Fibroblast of skin of left quadriceps (primary cell): ENCODE measurements at regions not wholly inside any gene's neighbourhood (a gene's known extent, or its start where the extent isn't known, plus 50 kb on each side); places are given as distances from the start of the nearest gene placed in this dataset.

Source experiments
- DNase-seq, 2 experiments: peaks; one replicate each; pipeline ENCODE4 v3.0.0-alpha.2; 2013; ENCODE audit warnings: low read depth in 2 of 2

DNA sequence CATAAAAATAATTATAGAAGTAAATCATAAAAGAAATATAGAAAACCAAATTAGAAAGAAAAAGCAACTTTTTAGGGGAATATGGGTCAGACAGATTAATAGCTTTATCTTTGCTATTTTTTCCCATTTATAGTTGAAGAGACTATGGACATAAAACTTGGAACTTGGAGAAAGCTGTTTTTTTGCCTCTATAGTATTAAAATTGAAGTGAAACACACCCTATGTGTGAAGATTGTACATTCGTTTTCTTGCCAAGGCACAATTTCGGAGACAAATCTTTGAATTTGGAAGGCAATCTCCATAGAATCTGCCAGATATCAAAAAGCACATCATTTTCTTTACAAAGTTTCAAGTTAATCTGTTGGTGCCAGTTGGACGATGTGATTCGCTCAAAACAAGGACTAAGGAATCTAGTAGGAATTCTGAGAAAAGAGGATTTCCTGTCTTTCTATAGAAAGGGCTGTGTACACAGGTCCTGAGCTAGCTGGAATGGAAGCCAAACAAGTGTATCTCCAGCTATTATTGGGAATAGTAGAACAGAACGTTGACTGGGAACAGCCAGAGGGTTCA lies 156.3 kb downstream of the SLC7A11 start:
- no peak for DNase-seq

GRCh38 chr4:138078751-138079520 lies 163.2 kb downstream of the SLC7A11 start:
- DNase-seq = no peak

GRCh38 chr4:138078253-138078652 lies 163.9 kb downstream of the SLC7A11 start:
- DNase-seq = no peak

- no peak for DNase-seq
Observed at GRCh38 chr4:138076561-138076960, 165.6 kb downstream of the SLC7A11 start.

DNA sequence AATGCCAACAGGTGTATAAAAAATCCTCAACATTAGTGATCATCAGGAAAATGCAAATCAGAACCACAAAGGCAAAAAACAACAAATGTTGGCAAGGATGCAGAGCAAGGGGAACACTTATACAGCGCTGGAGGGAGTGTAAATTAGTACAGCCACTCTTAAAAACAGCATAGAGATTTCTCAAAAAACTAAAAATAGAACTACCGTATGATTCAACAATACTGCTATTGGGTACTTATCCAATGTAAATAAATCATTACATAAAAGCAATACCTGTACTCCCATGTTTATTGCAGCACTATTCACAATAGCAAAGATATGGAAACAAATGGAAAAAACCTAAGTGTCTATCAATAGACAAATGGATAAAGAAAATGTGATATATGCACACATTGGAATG lies 171.3 kb downstream of the SLC7A11 start:
- no peak for DNase-seq

GRCh38 chr4:138063581-138063980 lies 178.6 kb downstream of the SLC7A11 start:
- no peak for DNase-seq

- no peak for DNase-seq
Observed at GRCh38 chr4:138062929-138063328, 179.2 kb downstream of the SLC7A11 start.

DNA sequence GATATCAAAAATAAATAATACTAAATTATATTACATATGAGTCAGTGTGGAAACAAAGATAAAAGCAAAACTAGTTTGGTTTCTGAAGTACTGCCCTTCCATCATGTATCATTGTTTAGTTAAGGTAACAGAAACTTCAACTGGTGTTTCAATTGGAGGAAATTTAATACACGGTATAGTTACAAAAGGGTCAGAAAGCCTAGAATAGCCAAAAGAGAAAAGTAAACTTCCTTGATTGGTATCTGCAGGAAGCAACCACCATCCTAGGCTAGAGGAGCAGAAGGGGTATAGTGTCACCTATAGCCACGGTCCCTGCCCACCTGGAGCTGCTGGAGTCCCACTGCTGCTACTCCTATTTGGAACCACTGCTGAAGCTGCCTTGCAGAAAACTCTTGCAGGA lies 185.6 kb downstream of the SLC7A11 start:
- DNase-seq = no peak

GRCh38 chr4:138055890-138056289 lies 186.3 kb downstream of the SLC7A11 start:
- DNase-seq = no peak

DNA sequence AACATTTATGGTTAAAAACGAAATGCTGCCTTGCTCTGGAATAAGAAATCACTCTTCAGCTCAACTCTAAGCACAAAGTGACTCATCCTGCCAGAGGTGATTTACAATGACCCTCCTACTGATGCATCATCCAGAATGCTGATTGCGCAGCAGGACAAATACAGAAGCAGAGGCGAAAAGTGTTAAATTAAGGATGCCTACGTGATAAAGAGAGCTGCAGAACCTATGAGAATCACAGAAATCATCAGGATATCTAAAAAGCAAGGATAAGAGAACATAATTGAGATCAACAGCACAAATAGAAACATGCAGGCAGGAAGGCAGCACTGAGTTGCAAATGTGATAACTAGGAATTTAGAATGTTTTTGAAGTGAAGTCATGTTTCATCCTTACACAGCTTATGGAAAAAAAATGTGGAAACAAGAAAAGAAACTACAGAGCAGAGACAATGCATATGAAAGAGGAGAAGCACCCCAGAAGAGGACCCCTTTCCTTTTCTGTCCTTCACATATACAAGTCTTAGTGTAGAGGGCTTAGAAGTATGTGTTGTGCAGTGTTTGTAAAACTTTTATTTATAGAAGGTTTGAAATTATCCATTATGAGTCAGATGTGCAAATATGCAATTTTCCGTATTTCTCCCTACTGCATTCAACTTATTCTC lies 188.4 kb downstream of the SLC7A11 start:
- DNase-seq = peak; percentile 88 to 89

DNA sequence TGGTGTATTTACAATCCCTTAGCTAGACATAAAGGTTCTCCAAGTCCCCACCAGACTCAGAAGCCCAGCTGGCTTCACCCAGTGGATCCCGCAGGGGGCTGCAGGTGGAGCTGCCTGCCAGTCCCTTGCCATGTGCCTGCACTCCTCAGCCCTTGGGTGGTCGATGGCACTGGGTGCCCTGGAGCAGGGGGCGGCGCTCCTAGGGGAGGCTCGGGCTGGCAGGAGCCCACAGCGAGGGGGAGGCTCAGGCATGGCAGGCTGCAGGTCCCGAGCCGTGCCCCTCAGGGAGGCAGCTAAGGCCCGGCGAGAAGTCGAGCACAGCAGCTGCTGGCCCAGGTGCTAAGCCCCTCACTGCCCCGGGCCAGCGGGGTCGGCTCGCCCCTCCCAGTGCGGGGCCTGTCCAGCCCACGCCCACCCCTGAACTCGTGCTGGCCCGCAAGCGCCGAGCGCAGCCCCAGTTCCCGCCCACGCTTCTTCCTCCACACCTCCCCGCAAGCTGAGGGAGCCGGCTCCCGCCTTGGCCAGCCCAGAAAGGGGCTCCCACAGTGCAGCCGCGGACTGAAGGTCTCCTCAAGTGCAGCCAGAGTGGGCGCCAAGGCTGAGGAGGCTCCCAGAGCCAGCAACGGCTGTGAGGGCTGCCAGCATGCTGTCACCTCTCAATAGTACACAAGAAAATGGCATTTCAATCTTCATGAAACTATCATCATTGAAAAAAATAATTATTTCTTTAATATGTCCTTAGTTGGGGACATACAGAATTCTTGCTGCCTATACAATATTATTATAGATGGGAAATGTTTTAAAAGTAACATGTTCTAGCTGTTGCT lies 189.1 kb downstream of the SLC7A11 start:
- no peak for DNase-seq

- no peak for DNase-seq
Observed at GRCh38 chr4:138051157-138051556, 191.0 kb downstream of the SLC7A11 start.

DNA sequence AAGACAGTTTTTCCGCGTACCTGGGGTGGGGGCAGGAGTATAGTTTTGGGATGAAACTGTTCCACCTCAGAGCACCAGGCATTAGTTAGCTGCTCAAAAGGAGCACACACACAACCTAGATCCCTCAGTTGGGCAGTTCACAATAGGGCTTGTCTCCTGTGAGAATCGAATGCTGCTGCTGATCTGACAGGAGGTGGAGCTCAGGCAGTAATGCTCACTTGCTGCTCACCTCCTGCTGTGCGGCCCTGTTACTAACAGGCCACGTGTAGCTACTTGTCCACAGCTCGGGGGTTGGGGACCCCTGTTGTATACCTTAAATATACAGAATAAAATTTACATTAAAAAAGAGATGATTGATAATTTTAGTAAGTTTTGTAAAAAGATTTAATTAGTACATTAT lies 191.5 kb downstream of the SLC7A11 start:
- DNase-seq = no peak

GRCh38 chr4:138049355-138049754 lies 192.8 kb downstream of the SLC7A11 start:
- no peak for DNase-seq

- no peak for DNase-seq
Observed at GRCh38 chr4:138047290-138047689, 194.9 kb downstream of the SLC7A11 start.

DNA sequence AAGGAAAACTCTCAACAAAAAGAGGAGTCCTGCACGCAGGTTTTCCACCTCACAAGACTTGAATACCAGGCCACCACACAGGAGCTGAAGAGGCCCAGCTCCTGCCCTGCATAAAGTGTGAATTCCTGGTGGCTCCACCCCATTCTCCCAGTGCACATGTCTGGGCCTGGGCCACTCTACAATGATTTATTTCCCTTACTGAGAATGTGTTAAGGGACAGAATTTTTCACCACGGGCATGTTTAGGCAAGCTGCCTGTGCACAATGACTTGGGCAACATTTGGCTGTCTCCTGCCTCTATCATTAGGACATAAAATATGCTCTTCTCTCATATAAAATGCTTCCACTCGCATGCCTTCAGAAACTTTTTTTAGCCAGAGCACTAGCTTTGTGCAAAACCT lies 197.1 kb downstream of the SLC7A11 start:
- no peak for DNase-seq

- no peak for DNase-seq
Observed at GRCh38 chr4:138039010-138039409, 203.1 kb downstream of the SLC7A11 start.

GRCh38 chr4:138037696-138038095 lies 204.5 kb downstream of the SLC7A11 start:
- DNase-seq = peak in 1 of 2 experiments; percentile 51

GRCh38 chr4:138035781-138036258 lies 206.3 kb downstream of the SLC7A11 start:
- peak; percentile 62 to 67 for DNase-seq

- peak; percentile 53 to 60 for DNase-seq
Observed at GRCh38 chr4:138034871-138035270, 207.3 kb downstream of the SLC7A11 start.

DNA sequence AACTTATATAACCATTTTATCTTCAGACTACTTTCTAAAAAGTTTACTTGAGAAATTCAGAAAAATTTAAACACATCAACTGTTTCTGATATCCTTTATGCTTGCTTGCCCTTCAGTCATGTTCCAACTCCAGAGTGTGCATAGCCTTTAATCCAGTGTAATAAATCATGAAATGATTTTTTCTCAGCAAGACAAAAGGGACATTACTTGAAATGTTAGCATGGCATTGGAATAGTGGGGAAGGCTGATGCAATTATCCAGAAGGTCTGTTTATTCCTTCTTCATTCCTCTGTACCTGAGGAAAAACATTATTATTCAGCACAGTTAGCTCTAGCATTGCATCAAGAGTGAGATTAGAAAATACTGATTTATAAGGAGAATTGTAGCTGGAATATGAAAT lies 209.9 kb downstream of the SLC7A11 start:
- DNase-seq = no peak

DNA sequence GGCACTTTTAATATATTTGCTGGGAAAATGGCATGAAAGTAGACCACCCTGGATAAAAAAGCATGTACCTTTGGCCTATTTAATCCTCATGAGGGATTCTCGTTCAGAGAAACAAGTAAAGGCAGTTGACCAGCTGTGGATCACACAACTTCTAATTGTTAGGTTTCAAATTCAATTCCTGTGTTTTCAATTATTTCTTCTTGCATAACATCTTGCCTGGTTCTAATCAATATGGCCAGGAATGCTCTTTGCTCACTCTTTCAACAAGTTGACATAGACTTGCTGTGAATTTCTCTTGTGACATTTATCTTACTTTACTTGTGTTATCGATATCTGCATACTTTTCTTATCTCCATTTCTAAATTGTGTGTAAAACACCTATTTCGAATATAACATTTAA lies 211.8 kb downstream of the SLC7A11 start:
- no peak for DNase-seq
